KOPT-K1 (cell line): ENCODE measurements at regions not wholly inside any gene's neighbourhood (a gene's known extent, or its start where the extent isn't known, plus 50 kb on each side); places are given as distances from the start of the nearest gene placed in this dataset.
"Not testable (repeated sequence)": the region's sequence is repeated elsewhere in the genome, so short reads cannot be mapped to it uniquely, and the experiment has no call there.

Source experiments
- H3K27ac ChIP-seq: fragments of 200-600 bp; sonication (generic); 2 replicates; pipeline ENCODE4 v1.5.1; 2016; ENCODE audit warnings: antibody characterized with exemption, mild to moderate bottlenecking, low read depth, low read length; ENCODE audit not compliant: poor library complexity, severe bottlenecking
- H3K36me3 ChIP-seq: fragments of 200-600 bp; sonication (generic); 2 replicates; pipeline ENCODE4 v1.5.1; 2017; ENCODE audit warnings: antibody characterized with exemption, mild to moderate bottlenecking, low read length, moderate library complexity; ENCODE audit not compliant: insufficient read depth
- H3K9me3 ChIP-seq: fragments of 200-600 bp; sonication (generic); 2 replicates; pipeline ENCODE4 v1.5.1; 2017; ENCODE audit warnings: antibody characterized with exemption, low read length, mild to moderate bottlenecking; ENCODE audit not compliant: insufficient read depth, poor library complexity, severe bottlenecking

DNA sequence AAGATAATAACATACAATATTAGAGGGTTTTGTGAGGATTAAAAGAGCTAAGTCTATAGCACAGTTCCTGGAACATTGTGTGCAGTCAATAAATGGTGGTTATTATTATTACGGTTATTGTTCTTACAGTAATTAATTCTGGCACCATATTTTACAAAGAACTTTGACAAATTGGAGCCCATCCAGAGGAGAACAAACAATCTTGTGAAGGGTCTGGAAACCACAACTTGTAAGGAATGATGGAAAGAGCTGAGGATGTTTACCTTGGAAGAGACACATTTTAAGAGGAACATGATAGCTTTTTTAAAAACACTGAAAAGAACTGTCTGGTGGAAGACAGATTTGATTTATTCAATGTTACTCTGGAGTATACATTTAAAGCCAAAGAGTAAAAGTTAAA lies 150.5 kb upstream of the KRR1 start:
- Histone ChIP-seq H3K36me3 (no peaks in the 10 kb centered on the region), H3K9me3 (no peaks in the 10 kb centered on the region), H3K27ac (no peak overlapping the region)

DNA sequence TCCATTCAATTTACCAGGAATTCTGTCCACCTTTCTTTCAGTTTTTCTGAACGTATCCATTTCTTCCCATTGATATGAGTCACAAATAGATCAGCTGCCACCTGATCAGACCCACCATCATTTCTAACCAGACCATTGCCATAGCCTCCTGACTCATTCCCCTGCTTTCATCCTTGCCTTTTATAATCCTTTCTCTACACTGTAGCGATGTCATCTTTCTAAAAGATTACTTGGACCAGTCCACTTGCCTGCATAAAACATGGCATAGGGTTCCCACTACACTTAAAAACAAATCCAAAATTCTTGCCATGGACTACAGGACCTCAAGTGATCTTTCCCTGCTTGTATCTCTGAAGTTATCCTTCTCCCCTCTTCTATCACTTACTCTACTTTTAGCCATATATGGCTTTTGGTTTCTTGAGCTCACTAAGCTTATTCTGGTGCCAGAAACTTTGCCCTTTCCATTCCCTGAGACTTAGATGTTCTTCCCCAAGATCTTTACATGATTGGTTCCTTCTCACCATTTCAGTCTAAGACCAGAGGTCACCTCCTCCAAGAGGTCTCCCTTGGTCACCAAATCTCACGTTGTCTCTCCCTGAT lies 149.5 kb upstream of the KRR1 start:
- H3K9me3 ChIP-seq, result no peaks in the 10 kb centered on the region
- H3K27ac ChIP-seq, result no peak overlapping the region
- H3K36me3 ChIP-seq, result no peaks in the 10 kb centered on the region

DNA sequence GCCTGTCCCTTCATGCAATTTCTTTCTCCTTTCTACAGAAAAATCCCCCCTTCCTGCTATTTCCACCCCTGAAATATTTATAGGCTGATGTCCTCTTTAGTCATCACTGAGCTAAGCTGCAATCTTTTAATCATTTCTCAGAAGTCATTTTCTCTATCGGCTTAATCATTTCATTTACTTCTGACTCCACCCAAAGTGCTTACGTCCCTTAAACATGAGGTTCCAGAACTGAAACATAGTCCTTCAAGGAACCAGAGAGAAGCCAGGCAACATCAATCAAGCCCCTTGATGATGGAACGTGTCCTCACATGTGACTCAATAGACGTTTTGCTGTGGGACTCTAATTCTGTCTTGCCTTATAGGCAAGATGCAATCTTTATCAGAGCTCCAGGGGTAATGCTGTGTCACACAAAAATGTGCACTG lies 148.7 kb upstream of the KRR1 start:
- H3K36me3 ChIP-seq, result no peaks in the 10 kb centered on the region
- H3K9me3 ChIP-seq, result no peaks in the 10 kb centered on the region
- no peak overlapping the region for H3K27ac ChIP-seq

DNA sequence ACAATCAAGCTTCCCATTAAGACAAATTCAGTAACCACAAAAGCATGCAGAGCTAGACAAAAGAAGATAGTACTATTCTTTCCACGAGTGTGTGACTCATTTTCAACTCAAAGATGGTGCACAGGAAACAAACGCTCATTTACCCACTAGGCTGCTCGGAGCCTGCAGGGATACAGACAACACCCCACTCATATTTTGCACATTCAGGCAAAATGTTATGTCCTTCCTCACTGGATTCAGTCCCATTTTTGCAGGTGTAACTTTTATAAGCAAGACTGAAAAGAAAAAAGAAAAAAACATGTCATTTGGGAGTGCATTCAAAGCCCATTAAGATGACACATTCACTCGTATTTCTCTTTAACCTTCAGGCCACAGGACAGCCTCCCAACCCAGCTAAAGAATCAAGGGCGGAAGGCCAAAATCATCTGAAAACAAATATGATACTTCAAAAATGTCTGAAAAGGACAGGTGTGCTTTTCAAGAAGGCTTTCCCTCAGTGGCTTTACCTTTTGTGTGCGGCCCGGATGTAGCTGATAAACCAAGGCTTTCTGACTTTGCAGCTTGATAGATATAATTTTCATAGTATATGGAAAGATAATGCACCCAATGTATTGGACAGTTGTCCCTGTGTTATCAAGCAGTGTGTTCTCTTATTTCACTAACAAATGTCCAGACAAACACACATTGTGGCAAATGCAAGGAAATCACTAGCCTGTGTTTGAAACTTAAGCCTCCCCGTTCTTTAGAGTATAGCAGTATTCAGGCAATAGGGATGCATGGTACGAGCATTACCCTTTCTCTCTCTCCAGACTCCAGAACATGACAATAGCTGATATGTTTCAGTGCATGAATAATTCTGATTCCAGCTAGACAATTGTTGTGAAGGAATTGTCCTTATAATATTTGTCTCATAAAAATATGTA lies 147.8 kb upstream of the KRR1 start:
- Histone ChIP-seq H3K36me3 (no peaks in the 10 kb centered on the region), H3K27ac (no peak overlapping the region), H3K9me3 (no peaks in the 10 kb centered on the region)

DNA sequence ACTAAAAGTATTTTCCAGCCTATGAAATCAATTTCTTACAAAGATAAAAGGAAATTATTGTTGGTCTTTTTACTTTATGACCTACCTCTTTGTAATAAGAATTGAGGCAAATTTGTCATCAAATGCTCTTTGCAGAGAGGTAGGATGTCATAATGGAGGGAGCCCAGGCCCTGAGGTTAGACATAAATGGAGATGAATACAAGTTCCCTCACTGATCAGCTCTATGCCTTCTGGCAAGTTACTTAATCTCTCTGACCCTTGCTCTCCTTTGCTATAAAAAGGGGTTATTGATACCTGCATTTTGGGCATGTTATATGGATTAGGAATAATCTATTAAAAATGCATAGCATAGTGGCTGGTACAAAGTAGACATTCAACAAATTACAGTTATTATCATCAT lies 146.9 kb upstream of the KRR1 start:
- Histone ChIP-seq H3K9me3 (no peaks in the 10 kb centered on the region), H3K27ac (no peak overlapping the region), H3K36me3 (no peaks in the 10 kb centered on the region)

DNA sequence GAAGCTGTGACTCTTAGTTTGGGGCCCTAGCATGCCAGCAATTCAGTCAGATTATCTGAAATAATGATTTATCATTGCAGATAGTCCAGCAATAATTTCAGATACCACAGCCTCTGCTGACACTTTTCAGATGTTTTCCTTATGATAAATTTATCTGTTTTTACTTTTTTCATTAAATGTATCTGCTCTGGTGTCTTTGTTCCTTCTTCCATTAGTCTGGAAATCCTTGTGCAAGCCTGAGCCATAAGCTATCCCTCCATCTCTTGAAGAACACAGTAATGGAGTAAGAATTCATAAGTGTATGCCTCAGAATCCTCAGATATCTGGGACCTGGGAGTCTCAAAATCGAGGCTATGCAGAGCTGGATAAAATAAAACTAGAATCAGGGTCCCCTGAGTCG lies 146.4 kb upstream of the KRR1 start:
- Histone ChIP-seq H3K9me3 (no peaks in the 10 kb centered on the region), H3K36me3 (no peaks in the 10 kb centered on the region), H3K27ac (no peak overlapping the region)

DNA sequence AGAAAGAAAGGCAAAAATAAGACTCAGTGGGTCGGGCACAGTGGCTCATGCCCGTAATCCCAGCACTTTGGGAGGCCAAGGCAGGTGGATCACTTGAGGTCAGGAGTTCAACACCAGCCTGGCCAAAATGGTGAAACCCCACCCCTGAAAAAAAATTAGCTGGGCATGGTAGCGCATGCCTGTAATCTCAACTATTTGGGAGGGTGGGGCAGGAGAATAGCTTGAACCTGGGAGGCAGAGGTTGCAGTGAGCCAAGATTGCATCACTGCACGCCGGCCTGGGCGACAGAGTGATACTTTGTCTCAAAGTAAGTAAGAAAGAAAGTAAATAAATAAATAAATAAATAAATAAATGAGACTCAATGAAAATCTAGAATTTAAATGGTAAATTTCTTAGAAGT lies 145.9 kb upstream of the KRR1 start:
- not testable (repeated sequence) for H3K36me3 ChIP-seq, H3K27ac ChIP-seq

DNA sequence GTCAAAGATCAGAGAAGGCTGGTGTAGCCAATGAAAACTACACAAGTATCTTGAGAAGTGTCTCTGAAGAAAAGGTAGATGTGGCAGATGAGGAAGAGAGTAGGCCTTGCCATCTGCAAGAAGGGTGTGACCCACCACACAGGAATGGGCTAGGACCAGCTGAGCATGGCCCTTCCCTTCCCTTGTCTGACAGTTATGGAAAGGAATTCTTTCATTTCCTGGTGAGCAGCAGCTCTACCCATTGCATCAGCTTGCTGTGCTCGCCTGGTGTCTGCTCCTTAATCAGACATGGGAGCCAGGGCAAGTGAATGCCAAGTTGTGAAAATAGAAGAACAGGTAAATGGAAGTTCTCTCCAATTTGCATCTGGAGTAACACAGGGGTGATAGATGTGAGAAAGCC lies 145.2 kb upstream of the KRR1 start:
- Histone ChIP-seq H3K36me3 (no peaks in the 10 kb centered on the region), H3K27ac (no peak overlapping the region), H3K9me3 (no peaks in the 10 kb centered on the region)

More for the DNA sequence above, 145.9 kb upstream of the KRR1 start:
- H3K9me3 ChIP-seq, result not testable (repeated sequence)

DNA sequence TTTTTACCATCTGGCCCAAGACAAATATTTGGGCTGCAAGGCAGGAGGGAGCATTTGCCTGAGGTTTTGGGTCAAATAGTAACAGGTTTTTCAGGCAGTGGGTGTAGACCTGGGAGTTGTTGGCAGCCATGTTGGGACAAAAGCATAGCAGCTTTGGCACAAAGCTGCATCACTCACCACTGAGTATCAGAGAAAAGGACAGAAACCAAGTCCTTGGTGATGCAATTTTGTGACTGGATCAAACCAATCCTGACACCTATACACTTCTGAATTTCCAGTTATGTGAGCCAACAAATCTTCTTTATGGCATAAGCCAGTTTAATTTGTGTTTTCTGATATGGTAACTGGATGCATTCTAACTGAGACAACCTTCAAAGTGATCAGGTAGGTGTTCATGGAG lies 144.8 kb upstream of the KRR1 start:
- Histone ChIP-seq H3K9me3 (no peaks in the 10 kb centered on the region), H3K27ac (no peak overlapping the region), H3K36me3 (no peaks in the 10 kb centered on the region)

DNA sequence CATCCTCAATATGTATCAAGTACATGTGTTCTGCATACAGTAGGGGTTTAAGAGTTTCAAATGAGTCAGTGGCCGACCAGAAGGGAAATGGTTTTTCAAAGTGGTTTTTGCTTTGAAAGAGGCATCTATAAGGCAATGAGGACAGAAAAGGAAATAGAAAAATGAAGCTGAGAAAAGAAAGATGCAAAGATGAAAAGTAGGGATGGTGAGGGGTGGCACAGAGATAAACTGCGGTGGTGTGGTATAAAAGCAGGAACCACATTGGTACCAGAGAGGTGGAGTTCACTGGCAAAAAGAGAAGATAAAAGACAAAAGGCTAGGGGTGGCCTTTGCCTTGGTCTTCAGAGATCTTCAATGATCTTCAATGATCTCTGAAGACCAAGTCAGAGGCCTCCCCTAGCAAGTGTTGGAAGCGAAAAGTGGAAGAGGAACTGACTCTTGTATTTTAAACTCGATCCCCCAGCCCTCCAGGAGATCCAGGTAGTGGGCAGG lies 144.0 kb upstream of the KRR1 start:
- Histone ChIP-seq H3K9me3 (no peaks in the 10 kb centered on the region), H3K27ac (no peak overlapping the region), H3K36me3 (no peaks in the 10 kb centered on the region)

DNA sequence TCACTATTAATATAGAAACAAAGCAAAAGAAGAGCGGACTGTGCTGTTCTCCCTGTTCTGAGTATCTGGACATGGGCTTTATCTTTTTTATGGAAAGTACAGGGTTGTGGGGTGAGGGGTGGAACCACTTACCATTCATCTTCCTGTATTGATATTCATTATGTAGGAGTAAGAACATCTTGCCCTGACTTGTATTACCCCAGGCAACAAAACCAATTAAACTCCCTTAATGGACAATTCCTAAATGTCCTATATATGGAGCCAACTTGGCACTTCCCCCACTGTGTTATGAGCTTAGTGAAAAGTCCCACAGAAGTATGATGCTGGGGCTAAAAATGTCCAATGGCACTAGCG lies 139.9 kb upstream of the KRR1 start:
- no peaks in the 10 kb centered on the region for H3K36me3 ChIP-seq
- H3K9me3 ChIP-seq, result no peaks in the 10 kb centered on the region
- H3K27ac ChIP-seq, result no peak overlapping the region

DNA sequence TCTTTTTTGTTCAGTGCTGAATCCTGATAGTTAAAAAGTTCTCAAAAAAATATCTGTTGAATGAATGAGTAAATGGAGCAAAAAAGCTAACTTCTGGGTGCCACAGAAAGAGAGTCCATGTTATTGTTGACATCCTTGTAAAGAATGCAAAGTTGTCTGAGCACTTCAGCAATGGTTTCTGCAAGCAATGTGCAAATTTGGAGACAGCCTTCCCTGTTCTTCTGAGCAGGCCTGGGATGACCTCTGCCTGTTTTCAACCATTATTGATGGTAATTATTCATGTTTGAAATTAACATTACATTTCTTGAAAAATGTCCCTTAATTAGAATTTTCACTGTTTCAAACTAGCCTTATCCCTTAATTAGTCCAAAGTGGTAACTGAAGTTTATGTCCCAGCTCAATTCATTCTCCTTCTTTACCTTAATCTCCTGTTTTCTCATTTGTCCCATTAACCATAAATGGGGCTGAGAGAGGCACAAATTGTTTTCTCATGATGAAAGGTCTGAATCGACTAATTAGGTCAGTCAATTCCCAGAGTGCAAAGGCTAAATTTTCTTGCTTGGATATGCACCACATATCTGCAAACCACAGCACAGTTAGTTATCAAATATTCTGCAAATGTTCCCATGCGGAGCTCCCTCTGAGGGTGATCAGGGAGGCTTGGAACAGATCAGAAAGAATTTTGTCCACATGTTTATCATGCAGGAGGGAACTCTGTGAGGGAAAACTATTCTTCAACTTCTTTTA lies 139.4 kb upstream of the KRR1 start:
- no peaks in the 10 kb centered on the region for H3K36me3 ChIP-seq
- no peaks in the 10 kb centered on the region for H3K9me3 ChIP-seq
- no peak overlapping the region for H3K27ac ChIP-seq

DNA sequence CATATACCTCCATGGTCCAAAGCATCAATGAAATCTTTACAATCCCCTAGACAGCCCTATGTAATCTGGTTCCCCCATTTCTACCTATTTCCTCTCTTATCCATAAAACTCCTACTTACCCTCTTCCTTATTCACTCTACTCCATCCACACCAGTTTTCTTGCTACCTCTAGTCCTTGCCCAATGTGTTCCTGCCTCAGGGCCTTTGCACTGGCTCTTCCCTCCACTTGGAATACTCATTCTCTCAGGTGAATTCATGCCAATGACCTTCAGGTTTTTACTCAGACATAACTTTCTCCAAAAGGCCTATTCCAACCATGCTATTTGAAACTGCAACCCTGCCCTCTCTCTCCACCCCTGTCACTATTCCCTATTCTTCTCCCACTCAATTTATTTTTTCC lies 138.7 kb upstream of the KRR1 start:
- Histone ChIP-seq H3K27ac (no peak overlapping the region), H3K9me3 (no peaks in the 10 kb centered on the region), H3K36me3 (no peaks in the 10 kb centered on the region)

DNA sequence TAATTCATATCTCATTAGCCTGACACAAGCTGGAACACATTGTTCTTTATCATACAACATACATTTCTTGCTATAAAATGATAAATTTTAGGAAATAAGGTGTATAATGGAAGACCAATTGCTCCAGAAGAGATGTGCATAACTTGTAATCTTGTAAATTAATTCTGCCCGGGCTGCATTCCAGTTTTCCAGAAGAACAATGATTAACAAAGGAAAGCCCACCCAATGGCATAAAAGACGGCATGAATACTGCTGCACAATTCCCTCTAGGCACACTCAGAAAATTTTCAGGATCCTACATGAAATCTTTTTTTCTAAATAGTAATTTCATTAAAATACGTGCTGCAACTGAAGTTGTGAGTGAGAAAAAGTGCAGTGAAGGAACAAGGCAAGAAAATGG lies 137.4 kb upstream of the KRR1 start:
- Histone ChIP-seq H3K36me3 (no peaks in the 10 kb centered on the region), H3K27ac (no peak overlapping the region), H3K9me3 (no peaks in the 10 kb centered on the region)
